CD14-positive monocyte (primary cell): ENCODE measurements at regions not wholly inside any gene's neighbourhood (a gene's known extent, or its start where the extent isn't known, plus 50 kb on each side); places are given as distances from the start of the nearest gene placed in this dataset.

Source experiments
- DNase-seq, 3 donors: peaks; one replicate each; pipeline ENCODE4 v3.0.0-alpha.2; 2011 to 2022
- H2AFZ ChIP-seq: 2 replicates; pipeline ENCODE4 v1.6.0; 2012; ENCODE audit warnings: mild to moderate bottlenecking, low read depth, low read length, inconsistent platforms; ENCODE audit not compliant: insufficient read depth, poor library complexity, severe bottlenecking
- H3K27ac ChIP-seq, 2 donors: 1 replicate in 1 of 2; 2 replicates in 1 of 2; pipeline ENCODE4 v1.5.1; 2012 to 2013; ENCODE audit warnings: low read length in 2 of 2, control low read depth in 1 of 2, inconsistent platforms in 1 of 2, low read depth in 1 of 2, mild to moderate bottlenecking in 1 of 2
- H3K27me3 ChIP-seq, 2 donors: one replicate each; pipeline versions ENCODE4 v1.6.0 to v1.6.1; 2011 to 2013; ENCODE audit warnings: low read length in 2 of 2; ENCODE audit not compliant: control insufficient read depth in 2 of 2, insufficient read depth in 2 of 2
- H3K36me3 ChIP-seq, 2 donors: replicated peaks in 1 of 2; 1 replicate in 1 of 2; 2 replicates in 1 of 2; pipeline versions ENCODE4 v1.5.1 to v1.6.1; 2012 to 2013; ENCODE audit warnings: low read length in 2 of 2, control low read depth in 1 of 2, inconsistent platforms in 1 of 2, mild to moderate bottlenecking in 1 of 2; ENCODE audit not compliant: insufficient read depth in 2 of 2, control insufficient read depth in 1 of 2
- H3K4me1 ChIP-seq, 2 donors: 1 replicate in 1 of 2; 2 replicates in 1 of 2; pipeline versions ENCODE4 v1.5.1 to v1.6.1; 2012 to 2013; ENCODE audit warnings: low read length in 2 of 2, control low read depth in 1 of 2, inconsistent platforms in 1 of 2, mild to moderate bottlenecking in 1 of 2, moderate library complexity in 1 of 2; ENCODE audit not compliant: insufficient read depth in 2 of 2, control insufficient read depth in 1 of 2
- H3K4me2 ChIP-seq: replicated peaks from 2 replicates; pipeline ENCODE3; 2012; ENCODE audit warnings: low read length, moderate library complexity, mild to moderate bottlenecking; ENCODE audit not compliant: poor library complexity, severe bottlenecking; ENCODE audit errors: extremely low read depth
- H3K4me3 ChIP-seq, 3 experiments: fragments of 200-600 bp in 1 of 3; sonication (generic) in 1 of 3; replicated peaks in 1 of 3; 1 replicate in 2 of 3; 2 replicates in 1 of 3; pipeline ENCODE4 v1.5.1; 2011 to 2013; ENCODE audit warnings: low read length in 3 of 3, mild to moderate bottlenecking in 3 of 3, control low read depth in 2 of 3, low read depth in 2 of 3, inconsistent platforms in 1 of 3, moderate library complexity in 1 of 3
- H3K79me2 ChIP-seq: 2 replicates; pipeline ENCODE4 v1.6.0; 2012; ENCODE audit warnings: mild to moderate bottlenecking, control low read depth, inconsistent platforms, low read length, moderate library complexity; ENCODE audit not compliant: insufficient read depth
- H3K9ac ChIP-seq: 2 replicates; pipeline ENCODE4 v1.6.0; 2017; ENCODE audit warnings: low read length, mild to moderate bottlenecking; ENCODE audit not compliant: insufficient read depth, poor library complexity, severe bottlenecking
- H3K9me3 ChIP-seq, 2 donors: replicated peaks in 1 of 2; 1 replicate in 1 of 2; 2 replicates in 1 of 2; pipeline versions ENCODE4 v1.5.1 to v1.6.1; 2012 to 2013; ENCODE audit warnings: low read length in 2 of 2, control low read depth in 1 of 2; ENCODE audit not compliant: control insufficient read depth in 1 of 2, insufficient read depth in 1 of 2
- H4K20me1 ChIP-seq: 2 replicates; pipeline ENCODE4 v1.6.0; 2012; ENCODE audit warnings: mild to moderate bottlenecking, low read length, control low read depth, moderate library complexity; ENCODE audit not compliant: insufficient read depth
- H3K27ac Mint-ChIP-seq, 7 donors: one replicate each; pipeline ENCODE4 v1.8.0; 2020; ENCODE audit warnings: mild to moderate bottlenecking in 7 of 7, mixed read lengths in 7 of 7, moderate library complexity in 6 of 7, inconsistent platforms in 2 of 7
- H3K27me3 Mint-ChIP-seq, 3 donors: one replicate each; pipeline ENCODE4 v1.8.0; 2021 to 2022; ENCODE audit warnings: low read depth in 3 of 3, mild to moderate bottlenecking in 3 of 3, mixed read lengths in 3 of 3, moderate library complexity in 3 of 3, inconsistent platforms in 1 of 3
- H3K36me3 Mint-ChIP-seq, 2 donors: one replicate each; pipeline ENCODE4 v1.8.0; 2020; ENCODE audit warnings: mixed read lengths in 2 of 2, inconsistent platforms in 1 of 2, mild to moderate bottlenecking in 1 of 2
- H3K4me1 Mint-ChIP-seq: one replicate; pipeline ENCODE4 v1.8.0; 2020; ENCODE audit warnings: mild to moderate bottlenecking, mixed read lengths
- H3K4me3 Mint-ChIP-seq, 2 donors: one replicate each; pipeline ENCODE4 v1.8.0; 2020; ENCODE audit warnings: mild to moderate bottlenecking in 2 of 2, mixed read lengths in 2 of 2, moderate library complexity in 1 of 2
- H3K9me3 Mint-ChIP-seq, 7 donors: one replicate each; pipeline ENCODE4 v1.8.0; 2020 to 2022; ENCODE audit warnings: mixed read lengths in 7 of 7, mild to moderate bottlenecking in 6 of 7, moderate library complexity in 6 of 7, inconsistent platforms in 2 of 7
- WGBS: methylation state at CpG from one replicate; pipeline ENCODE4 v1.1.5; 2013; ENCODE audit warnings: missing lambda C conversion rate; ENCODE audit not compliant: insufficient coverage; 5-methylcytosine and 5-hydroxymethylcytosine counted together
- intact Hi-C, 2 donors: fragments of 100-400 bp; cut with micrococcal nuclease; formaldehyde crosslinking; loops; one replicate each; pipeline versions ENCODE4 v1.15.0 to v1.15.1; 2023
- TF ChIP-seq, protein P1 (sequence below): fragments of 200-600 bp; IDR thresholded peaks from one replicate; pipeline ENCODE4 v1.8.0; 2022; ENCODE audit warnings: antibody characterized with exemption, mild to moderate bottlenecking

DNA sequence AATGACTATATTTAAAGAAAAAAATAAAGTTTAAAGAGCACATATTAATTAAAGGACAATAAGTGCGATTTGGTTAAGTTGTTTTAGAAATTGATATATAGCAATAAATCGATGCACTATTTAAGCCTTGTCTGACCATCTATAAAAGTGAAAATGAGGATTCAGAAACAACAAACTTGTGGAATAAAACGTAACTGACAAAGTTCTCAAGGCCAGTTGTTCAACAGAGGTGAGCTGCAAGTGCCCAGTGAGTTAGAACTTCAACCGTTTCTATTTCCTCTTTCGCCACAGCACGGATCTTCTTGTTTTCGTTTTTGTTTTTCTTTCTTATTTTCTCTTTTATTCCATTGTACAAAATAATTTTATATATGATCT, 724.9 kb upstream of the ARRDC4 start:
- no peak overlapping the region for H3K4me2 ChIP-seq
- Mint-ChIP-seq H3K27ac (no peak overlapping the region), H3K4me1 (peaks cover 2% of the 10 kb centered on the region), H3K9me3 (peaks cover 0 to 5% (median 0%) of the 10 kb centered on the region in 7 donors), H3K4me3 (no peak overlapping the region), H3K27me3 (peaks cover 0 to 6% (median 2%) of the 10 kb centered on the region in 3 donors), H3K36me3 (no peaks in the 10 kb centered on the region)
- H3K4me1 ChIP-seq: no peaks in the 10 kb centered on the region
- no peaks in the 10 kb centered on the region for H3K79me2 ChIP-seq
- H3K27ac ChIP-seq: no peak overlapping the region
- no peak overlapping the region for H2AFZ ChIP-seq
- no peak overlapping the region for H3K4me3 ChIP-seq
- no peak overlapping the region for H3K9ac ChIP-seq
- H3K27me3 ChIP-seq: no peaks in the 10 kb centered on the region
- intact Hi-C loops: loop anchor here (10.0 kb wide), 1 partner anchor 881 kb away; no protein-coding TSS in a partner anchor
- peaks cover 0 to 2% of the 10 kb centered on the region in 2 donors for H3K9me3 ChIP-seq
- TF ChIP-seq, protein P1, sequence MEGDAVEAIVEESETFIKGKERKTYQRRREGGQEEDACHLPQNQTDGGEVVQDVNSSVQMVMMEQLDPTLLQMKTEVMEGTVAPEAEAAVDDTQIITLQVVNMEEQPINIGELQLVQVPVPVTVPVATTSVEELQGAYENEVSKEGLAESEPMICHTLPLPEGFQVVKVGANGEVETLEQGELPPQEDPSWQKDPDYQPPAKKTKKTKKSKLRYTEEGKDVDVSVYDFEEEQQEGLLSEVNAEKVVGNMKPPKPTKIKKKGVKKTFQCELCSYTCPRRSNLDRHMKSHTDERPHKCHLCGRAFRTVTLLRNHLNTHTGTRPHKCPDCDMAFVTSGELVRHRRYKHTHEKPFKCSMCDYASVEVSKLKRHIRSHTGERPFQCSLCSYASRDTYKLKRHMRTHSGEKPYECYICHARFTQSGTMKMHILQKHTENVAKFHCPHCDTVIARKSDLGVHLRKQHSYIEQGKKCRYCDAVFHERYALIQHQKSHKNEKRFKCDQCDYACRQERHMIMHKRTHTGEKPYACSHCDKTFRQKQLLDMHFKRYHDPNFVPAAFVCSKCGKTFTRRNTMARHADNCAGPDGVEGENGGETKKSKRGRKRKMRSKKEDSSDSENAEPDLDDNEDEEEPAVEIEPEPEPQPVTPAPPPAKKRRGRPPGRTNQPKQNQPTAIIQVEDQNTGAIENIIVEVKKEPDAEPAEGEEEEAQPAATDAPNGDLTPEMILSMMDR: peak; percentile 27
- H3K36me3 ChIP-seq: no peaks in the 10 kb centered on the region
- 60% methylated on average over 1 of the region's 7 CpGs for WGBS
- DNase-seq: no peak
- no peaks in the 10 kb centered on the region for H4K20me1 ChIP-seq

DNA sequence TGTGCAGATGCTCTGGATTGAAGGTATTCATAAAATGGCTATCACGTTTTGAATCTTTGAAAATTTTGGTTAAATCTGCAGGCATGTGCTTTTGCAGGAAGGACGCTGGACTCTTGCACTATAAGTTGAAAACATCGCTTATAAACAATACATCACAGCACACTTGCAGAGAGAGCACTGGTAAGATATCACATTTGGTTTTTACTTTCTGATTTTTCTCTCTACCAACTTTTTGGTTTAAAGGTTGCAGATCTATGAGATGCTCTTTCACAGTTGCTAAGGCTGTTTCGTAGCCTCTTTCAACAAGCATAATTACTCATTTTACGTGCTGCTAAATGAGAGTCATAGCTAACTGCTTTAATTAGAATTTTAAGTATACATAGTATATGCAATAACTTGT, 724.4 kb upstream of the ARRDC4 start:
- Mint-ChIP-seq H3K4me1 (peaks cover 2% of the 10 kb centered on the region), H3K27ac (no peak overlapping the region), H3K27me3 (peaks cover 0 to 6% (median 2%) of the 10 kb centered on the region in 3 donors), H3K36me3 (no peaks in the 10 kb centered on the region), H3K4me3 (no peak overlapping the region), H3K9me3 (peaks cover 0 to 5% (median 0%) of the 10 kb centered on the region in 7 donors)
- Histone ChIP-seq H3K27me3 (no peaks in the 10 kb centered on the region), H3K9me3 (peaks cover 0 to 2% of the 10 kb centered on the region in 2 donors), H3K79me2 (no peaks in the 10 kb centered on the region), H3K4me3 (no peak overlapping the region), H3K4me1 (no peaks in the 10 kb centered on the region), H4K20me1 (no peaks in the 10 kb centered on the region), H3K36me3 (no peaks in the 10 kb centered on the region), H3K27ac (no peak overlapping the region), H3K4me2 (no peak overlapping the region), H3K9ac (no peak overlapping the region), H2AFZ (no peak overlapping the region)
- TF ChIP-seq, protein P1: no peak
- no CpG with 5 or more reads among the region's 5 CpGs for WGBS
- no peak for DNase-seq
- intact Hi-C loops: loop anchor here (10.0 kb wide), 1 partner anchor 881 kb away; no protein-coding TSS in a partner anchor
